ENCODE measurements at regions not wholly inside any gene's neighbourhood (a gene's known extent, or its start where the extent isn't known, plus 50 kb on each side); places are given as distances from the start of the nearest gene placed in this dataset.

GRCh38 chr12:28885928-28886327, 263.1 kb upstream of the FAR2 start:
- no peak overlapping the region for H3K4me3 ChIP-seq (ENCODE audit: low read depth, low read length)
- no peak for TF ChIP-seq CTCF (IDR thresholded peaks at IDR 0.05; ENCODE audit: insufficient read depth, low read length)
- no peak for DNase-seq (ENCODE audit: low read depth)

DNA sequence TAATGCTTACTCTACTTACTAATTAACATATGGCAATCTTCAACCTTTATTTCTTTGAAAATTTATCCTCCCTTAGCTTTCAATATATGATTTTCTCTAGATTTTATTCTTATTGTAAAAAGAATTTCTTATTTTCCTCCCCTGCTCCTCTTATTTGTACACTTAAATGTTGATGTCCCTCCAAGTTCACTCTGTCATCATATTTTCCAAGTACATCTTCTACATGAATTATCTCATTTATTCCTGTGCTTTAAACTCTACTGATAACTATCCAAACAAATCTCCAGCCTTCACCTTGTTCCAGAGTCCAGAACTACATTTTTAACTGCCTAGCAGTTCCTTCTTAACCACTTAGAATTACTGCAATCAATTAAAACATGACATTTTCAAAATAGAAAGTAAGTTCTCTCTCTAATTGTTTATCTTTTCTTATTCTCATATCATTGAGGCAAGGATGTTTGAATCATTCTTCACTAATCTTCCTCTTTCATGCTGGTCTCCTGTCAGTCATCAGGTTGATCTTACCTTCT, 261.6 kb upstream of the FAR2 start:
- no peak overlapping the region for H3K4me3 ChIP-seq (ENCODE audit: low read depth, low read length)
- no peak for TF ChIP-seq CTCF (IDR thresholded peaks at IDR 0.05; ENCODE audit: insufficient read depth, low read length)
- no peak for DNase-seq (ENCODE audit: low read depth)

GRCh38 chr12:28890664-28891063, 258.4 kb upstream of the FAR2 start:
- no peak for TF ChIP-seq CTCF (IDR thresholded peaks at IDR 0.05; ENCODE audit: insufficient read depth, low read length)
- no peak for DNase-seq (ENCODE audit: low read depth)
- H3K4me3 ChIP-seq (ENCODE audit: low read depth, low read length), result no peak overlapping the region

DNA sequence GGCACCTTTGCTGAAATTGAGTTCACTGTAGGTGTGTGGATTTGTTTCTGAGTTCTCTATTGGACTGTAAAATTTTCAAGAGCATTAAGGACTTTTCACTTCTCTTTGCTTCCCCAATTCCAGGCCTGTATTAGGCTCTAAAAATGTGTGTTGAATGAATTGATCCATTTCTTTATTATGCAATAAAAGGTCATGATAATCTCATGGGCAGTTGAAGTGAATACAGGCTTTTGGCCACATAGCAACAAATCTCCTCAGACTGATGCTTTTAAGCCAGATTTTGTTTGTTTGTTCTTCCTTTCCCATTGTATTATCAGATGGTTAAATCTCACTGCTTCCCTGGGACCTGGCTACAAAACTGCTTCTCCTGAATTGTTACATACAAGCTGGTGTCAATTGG, 258.0 kb upstream of the FAR2 start:
- no peak overlapping the region for H3K4me3 ChIP-seq (ENCODE audit: low read depth, low read length)
- no peak for DNase-seq (ENCODE audit: low read depth)
- TF ChIP-seq CTCF (IDR thresholded peaks at IDR 0.05; ENCODE audit: insufficient read depth, low read length), result no peak

DNA sequence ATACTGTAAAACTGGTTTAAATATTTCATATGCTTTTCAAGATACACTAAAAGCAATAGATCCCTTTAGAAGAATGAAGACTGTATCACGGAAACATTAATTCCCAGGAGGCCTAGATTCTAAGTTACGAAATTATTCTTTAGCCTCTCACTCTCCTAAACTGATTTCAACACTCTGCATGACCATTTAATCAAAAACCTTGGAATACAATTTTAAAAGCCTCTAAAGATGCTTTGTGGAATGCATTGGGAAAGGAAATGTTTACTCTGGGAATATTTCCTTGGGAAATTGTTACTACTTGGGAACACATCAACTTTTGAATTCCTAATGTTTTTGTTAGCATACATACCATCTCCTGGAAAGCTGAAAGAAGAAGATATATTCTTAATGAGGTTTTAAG, 255.7 kb upstream of the FAR2 start:
- no peak overlapping the region for H3K4me3 ChIP-seq (ENCODE audit: low read depth, low read length)
- peak; percentile 88 for DNase-seq (ENCODE audit: low read depth)
- no peak for TF ChIP-seq CTCF (IDR thresholded peaks at IDR 0.05; ENCODE audit: insufficient read depth, low read length)

GRCh38 chr12:28893856-28894255, 255.2 kb upstream of the FAR2 start:
- TF ChIP-seq CTCF (IDR thresholded peaks at IDR 0.05; ENCODE audit: insufficient read depth, low read length), result no peak
- DNase-seq (ENCODE audit: low read depth), result no peak
- H3K4me3 ChIP-seq (ENCODE audit: low read depth, low read length), result no peak overlapping the region

- no peak overlapping the region for H3K4me3 ChIP-seq (ENCODE audit: low read depth, low read length)
- TF ChIP-seq CTCF (IDR thresholded peaks at IDR 0.05; ENCODE audit: insufficient read depth, low read length), result no peak
- no peak for DNase-seq (ENCODE audit: low read depth)
Observed at GRCh38 chr12:28896421-28896820, 252.7 kb upstream of the FAR2 start.
